Iris pigment epithelial cell (primary cell): ENCODE measurements at regions not wholly inside any gene's neighbourhood (a gene's known extent, or its start where the extent isn't known, plus 50 kb on each side); places are given as distances from the start of the nearest gene placed in this dataset.

Experiments
- DNase-seq: peaks from one replicate; pipeline ENCODE4 v3.0.0-alpha.2; 2011; ENCODE audit warnings: low read depth

DNA sequence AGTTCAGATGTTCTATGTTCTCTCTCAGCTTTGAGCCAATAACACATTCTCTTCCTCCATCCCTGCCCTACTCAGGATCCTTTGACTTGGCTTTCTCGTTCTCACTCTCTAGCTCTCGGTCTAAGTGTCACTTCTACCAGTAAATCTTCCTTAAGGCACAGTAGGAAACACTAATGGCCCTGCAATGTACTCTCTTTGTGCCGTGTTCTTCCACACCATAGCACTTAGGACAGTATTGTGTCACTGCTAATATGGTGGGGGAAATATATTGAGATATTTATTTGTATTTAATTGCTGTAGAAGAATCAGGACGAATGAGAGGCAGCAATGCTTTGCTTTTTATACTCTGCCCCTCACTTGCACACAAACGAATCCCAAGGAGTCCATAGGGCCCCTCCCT is 493.1 kb downstream of the SHISA9 start:
- DNase-seq = no peak

- DNase-seq = no peak
These were observed 495.7 kb downstream of the SHISA9 start for GRCh38 chr16:13397126-13397525.

- no peak for DNase-seq
These were observed 500.2 kb downstream of the SHISA9 start for GRCh38 chr16:13401641-13402040.

- DNase-seq = peak; percentile 11
These were observed 501.2 kb downstream of the SHISA9 start for GRCh38 chr16:13402601-13403000.

- DNase-seq = no peak
These were observed 501.9 kb downstream of the SHISA9 start for GRCh38 chr16:13403326-13403725.

- DNase-seq = no peak
These were observed 505.8 kb upstream of the ERCC4 start for GRCh38 chr16:13414154-13414553.

- no peak for DNase-seq
These were observed 500.4 kb upstream of the ERCC4 start for GRCh38 chr16:13419589-13419988.

GRCh38 chr16:13421726-13422125 is 498.2 kb upstream of the ERCC4 start:
- DNase-seq = peak; percentile 20

GRCh38 chr16:13425836-13426235 is 494.1 kb upstream of the ERCC4 start:
- no peak for DNase-seq

DNA sequence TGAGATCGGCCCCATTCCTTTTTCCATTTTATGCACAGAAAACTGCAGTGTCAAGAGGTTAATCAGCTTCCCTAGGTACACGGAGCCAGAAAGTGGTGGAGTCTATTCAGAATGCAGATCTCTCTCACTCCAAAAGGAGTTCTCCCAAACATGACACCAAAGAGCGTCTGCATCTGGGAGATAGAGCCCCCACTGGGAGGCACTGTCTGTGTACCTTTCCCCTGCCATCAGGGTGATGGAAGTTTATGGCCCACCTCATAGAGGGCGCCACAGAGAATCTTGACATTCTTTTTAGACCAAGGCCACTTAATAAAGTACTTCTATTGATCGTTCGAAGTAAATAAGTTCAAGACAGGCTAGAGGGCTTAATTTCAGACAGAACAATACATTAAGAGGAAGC is 493.7 kb upstream of the ERCC4 start:
- DNase-seq = no peak

DNA sequence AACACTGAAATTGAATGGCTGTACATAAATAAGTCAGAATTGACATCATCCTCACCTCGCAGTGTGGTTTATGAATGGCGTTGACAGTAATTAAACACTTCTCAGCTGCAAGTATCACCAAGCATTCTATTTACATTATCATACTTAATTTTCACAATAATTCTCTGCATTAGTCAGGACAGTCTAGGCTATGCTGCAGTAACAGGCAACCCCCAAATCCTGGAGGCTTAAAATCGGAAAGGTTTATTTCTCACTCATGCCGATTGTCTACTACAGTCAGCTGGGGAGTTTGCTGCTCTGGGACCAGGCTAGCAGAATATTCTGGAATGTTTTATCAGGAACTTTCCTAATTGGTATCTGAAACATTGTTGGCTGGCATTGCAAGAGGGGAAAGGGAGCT is 493.2 kb upstream of the ERCC4 start:
- DNase-seq = no peak

DNA sequence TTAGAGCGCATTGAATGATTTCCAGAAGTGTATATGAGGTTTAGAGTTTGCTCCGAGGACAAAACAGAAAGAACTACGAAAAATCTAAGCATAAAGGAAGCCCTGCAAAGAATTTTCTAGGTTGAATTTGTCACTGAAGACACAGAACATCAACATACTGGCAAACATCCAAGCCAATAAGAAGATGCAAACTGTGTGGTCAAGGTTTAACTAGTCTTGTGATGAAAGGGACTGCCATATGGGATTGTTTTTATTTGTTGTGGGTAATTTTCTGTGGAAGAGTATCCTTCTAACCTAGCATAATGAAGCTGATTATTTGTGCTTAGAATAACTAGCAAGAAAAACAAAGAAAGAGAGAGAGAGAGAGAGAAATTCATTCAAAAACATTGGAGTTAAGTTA is 492.0 kb upstream of the ERCC4 start:
- no peak for DNase-seq

GRCh38 chr16:13429416-13429815 is 490.5 kb upstream of the ERCC4 start:
- no peak for DNase-seq

DNA sequence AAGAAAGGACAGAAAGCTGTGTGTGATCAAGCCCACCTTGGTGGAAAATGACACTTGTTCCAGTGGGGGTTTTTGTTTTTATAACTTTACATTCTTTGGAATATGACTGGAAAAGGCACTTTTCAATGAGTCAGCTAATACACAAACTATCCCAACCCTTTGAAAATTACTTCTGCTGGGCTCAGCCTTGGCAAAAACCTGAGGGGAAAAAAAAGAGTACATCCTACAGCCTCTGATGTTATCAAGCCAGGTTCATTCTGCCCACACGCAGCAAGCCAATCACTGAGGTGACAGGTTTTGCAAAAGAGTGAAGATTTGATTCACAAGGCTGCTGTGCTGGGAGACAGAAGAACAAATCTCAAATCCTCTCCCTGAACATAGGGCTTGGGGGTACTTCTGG is 484.5 kb upstream of the ERCC4 start:
- DNase-seq = no peak

DNA sequence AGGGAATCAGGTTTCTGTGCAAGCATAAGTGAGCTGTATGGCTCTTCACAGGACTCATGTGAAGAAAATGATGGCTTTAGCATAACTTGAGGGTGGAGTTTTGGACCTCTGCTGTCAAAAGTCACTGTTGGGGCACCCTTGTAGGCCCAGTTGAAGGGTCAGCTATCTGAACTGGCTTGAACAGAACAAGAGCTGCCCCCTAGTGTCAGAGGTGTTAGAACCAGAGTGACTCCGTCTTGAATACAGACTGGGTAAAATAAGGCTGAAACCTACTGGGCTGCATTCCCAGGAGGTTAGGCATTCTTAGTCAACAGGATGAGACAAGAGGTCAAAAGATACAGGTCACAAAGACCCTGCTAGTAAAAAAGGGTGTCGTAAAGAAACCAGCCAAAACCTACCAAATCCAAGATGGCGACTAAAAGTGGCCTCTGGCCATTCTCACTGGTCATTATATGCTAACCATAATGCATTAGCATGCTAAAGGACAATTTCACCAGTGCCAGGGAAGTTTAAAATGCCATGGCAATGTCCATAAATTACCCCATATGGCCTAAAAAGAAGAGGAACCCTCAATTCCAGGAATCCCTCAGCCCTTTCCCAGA is 484.0 kb upstream of the ERCC4 start:
- no peak for DNase-seq

DNA sequence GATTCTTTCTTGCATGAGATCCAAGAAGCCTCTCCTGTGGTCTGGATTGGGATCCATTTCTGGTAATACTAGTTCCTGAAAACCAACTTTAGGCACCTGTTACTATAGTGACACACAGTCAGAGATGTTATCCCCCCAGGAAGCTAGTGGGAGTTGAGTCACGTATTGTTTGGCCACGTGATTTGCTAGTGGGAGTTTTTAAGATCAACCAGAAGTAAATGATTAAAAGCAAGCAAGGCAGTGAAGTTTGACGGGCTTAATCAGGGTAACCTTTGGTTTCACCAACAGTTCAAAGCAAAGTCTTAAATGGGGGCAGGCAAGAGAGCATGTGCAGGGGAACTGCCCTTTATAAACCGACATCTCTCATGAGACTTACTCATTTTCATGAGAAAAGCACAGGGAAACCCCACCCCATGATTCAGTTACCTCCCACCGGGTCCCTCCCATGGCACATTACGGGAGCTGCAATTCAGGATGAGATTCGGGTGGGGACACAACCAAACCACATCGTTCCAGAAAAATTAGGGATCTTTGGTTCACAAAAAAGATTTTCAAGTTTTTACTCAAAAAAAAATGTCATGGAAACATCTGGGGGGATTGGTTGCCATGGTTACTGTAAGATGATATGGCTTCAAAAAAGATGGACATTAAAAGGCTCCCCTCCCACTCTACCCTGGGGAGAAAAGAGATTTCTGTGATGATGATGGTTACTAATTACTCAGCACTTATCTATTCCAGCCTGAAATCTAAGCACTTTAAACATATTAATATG is 483.1 kb upstream of the ERCC4 start:
- DNase-seq = peak; percentile 22

DNA sequence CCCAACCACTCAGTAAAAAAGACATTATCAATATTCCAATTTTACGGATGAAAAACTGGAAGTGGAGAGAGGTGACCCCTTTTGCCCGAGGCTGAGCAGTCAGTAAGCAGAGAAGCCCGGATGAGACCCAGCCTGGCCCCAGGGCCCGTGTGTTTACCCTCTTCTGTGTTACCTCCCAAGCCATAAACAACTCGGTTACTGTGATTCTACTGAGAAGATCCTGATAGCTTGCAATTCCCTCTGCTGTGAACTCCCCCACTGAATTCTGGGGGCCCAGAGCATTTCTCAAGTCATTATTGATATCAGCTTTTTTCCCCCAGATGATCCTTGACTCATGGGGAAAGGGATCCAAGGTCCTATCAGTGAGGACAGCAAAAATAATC is 482.6 kb upstream of the ERCC4 start:
- no peak for DNase-seq

DNA sequence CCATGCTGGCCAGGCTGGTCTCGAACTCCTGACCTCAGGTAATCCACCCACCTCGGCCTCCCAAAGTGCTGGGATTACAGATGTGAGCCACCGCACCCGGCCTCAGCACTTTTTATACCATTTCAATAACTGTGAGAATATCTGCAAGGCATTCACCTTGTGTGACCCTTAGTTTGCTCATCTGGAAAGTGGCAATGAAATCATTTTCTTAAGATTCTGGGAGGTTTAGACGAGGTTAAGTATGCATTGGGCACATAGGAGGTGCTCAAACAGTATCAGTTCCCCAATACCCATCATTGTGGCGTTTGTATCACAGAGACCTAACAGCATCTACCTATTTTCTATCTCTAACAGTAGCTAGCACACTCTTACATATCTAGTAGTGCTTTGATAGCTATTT is 481.9 kb upstream of the ERCC4 start:
- no peak for DNase-seq

- DNase-seq = no peak
These were observed 480.2 kb upstream of the ERCC4 start for GRCh38 chr16:13439766-13440165.

- DNase-seq = no peak
These were observed 478.3 kb upstream of the ERCC4 start for GRCh38 chr16:13441675-13442074.

- DNase-seq = no peak
These were observed 471.6 kb upstream of the ERCC4 start for GRCh38 chr16:13448346-13448745.

- peak; percentile 17 for DNase-seq
These were observed 466.6 kb upstream of the ERCC4 start for GRCh38 chr16:13453325-13453724.

DNA sequence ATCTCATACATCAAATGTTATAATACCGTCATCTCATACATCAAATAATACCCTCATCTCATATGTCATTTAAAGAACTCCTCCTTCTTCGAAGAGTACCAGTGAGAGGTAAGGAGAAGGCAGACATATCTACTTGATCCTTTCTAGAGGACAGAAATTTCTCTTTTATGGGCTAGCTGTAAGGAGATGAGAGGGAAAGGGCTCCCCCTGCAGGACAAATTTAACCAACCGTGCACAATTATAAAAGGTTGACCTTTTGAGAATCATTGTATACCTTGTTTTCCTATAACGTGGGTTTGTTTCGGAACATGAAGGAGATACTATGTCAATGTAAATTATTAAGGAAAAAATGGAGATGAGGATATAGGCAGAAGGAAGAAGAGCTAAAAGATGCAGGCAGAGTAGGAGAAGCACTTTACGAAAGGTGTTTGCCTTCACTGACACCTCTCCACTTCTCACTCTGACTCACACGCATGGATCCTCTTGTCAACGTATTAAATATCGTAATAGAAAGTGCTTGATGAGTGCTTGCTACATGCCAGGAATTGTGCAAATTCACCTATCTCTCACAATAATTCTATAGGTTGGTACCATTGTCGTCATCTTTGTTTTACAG is 465.9 kb upstream of the ERCC4 start:
- DNase-seq = peak; percentile 3

- DNase-seq = no peak
These were observed 456.3 kb upstream of the ERCC4 start for GRCh38 chr16:13463619-13464018.
